ENCODE measurements at regions not wholly inside any gene's neighbourhood (a gene's known extent, or its start where the extent isn't known, plus 50 kb on each side); places are given as distances from the start of the nearest gene placed in this dataset.

DNA sequence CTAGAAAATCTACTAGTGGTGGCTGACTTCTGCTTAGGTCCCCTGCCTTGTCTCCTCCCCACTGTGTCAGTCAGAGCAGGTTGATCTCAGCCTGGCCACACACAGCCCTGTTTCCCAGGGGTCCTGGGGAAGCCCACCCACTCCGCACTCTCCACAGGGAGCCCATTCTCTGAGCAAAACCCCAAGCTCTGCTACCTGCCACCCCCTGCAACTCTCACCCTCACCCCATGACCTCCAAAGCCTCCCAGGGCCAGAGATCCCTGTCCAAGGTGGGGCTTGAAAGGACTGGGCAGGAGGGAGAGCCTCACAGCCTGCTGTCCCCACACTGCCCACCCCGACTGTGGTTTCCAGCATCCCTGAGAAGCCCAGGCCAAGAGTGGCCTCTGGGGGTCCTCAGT is 58.8 kb upstream of the ZNF536 start:
- no peak for TF ChIP-seq POLR2A (IDR thresholded peaks at IDR 0.05; ENCODE audit: low read depth, low read length)
- TF ChIP-seq, protein P1, sequence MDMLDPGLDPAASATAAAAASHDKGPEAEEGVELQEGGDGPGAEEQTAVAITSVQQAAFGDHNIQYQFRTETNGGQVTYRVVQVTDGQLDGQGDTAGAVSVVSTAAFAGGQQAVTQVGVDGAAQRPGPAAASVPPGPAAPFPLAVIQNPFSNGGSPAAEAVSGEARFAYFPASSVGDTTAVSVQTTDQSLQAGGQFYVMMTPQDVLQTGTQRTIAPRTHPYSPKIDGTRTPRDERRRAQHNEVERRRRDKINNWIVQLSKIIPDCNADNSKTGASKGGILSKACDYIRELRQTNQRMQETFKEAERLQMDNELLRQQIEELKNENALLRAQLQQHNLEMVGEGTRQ (IDR thresholded peaks at IDR 0.05; ENCODE audit: low read depth, low read length) = no peak
- TF ChIP-seq, protein P2, sequence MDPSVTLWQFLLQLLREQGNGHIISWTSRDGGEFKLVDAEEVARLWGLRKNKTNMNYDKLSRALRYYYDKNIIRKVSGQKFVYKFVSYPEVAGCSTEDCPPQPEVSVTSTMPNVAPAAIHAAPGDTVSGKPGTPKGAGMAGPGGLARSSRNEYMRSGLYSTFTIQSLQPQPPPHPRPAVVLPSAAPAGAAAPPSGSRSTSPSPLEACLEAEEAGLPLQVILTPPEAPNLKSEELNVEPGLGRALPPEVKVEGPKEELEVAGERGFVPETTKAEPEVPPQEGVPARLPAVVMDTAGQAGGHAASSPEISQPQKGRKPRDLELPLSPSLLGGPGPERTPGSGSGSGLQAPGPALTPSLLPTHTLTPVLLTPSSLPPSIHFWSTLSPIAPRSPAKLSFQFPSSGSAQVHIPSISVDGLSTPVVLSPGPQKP (IDR thresholded peaks at IDR 0.05; ENCODE audit: borderline replicate concordance, low read depth, low read length) = no peak
- TF ChIP-seq, protein P3, sequence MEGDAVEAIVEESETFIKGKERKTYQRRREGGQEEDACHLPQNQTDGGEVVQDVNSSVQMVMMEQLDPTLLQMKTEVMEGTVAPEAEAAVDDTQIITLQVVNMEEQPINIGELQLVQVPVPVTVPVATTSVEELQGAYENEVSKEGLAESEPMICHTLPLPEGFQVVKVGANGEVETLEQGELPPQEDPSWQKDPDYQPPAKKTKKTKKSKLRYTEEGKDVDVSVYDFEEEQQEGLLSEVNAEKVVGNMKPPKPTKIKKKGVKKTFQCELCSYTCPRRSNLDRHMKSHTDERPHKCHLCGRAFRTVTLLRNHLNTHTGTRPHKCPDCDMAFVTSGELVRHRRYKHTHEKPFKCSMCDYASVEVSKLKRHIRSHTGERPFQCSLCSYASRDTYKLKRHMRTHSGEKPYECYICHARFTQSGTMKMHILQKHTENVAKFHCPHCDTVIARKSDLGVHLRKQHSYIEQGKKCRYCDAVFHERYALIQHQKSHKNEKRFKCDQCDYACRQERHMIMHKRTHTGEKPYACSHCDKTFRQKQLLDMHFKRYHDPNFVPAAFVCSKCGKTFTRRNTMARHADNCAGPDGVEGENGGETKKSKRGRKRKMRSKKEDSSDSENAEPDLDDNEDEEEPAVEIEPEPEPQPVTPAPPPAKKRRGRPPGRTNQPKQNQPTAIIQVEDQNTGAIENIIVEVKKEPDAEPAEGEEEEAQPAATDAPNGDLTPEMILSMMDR (conservative IDR thresholded peaks at IDR 0.05; ENCODE audit: low read depth, low read length) = no peak
- TF ChIP-seq RAD21 (IDR thresholded peaks at IDR 0.05; ENCODE audit: low read length) = no peak
- no peak for TF ChIP-seq CEBPB (IDR thresholded peaks at IDR 0.05; ENCODE audit: low read depth, low read length)

Data from IMR-90 (cell line).